ENCODE measurements at regions not wholly inside any gene's neighbourhood (a gene's known extent, or its start where the extent isn't known, plus 50 kb on each side); places are given as distances from the start of the nearest gene placed in this dataset.

GRCh38 chr5:86768699-86769202 lies 151.0 kb downstream of the COX7C start:
- TF ChIP-seq, protein P1, sequence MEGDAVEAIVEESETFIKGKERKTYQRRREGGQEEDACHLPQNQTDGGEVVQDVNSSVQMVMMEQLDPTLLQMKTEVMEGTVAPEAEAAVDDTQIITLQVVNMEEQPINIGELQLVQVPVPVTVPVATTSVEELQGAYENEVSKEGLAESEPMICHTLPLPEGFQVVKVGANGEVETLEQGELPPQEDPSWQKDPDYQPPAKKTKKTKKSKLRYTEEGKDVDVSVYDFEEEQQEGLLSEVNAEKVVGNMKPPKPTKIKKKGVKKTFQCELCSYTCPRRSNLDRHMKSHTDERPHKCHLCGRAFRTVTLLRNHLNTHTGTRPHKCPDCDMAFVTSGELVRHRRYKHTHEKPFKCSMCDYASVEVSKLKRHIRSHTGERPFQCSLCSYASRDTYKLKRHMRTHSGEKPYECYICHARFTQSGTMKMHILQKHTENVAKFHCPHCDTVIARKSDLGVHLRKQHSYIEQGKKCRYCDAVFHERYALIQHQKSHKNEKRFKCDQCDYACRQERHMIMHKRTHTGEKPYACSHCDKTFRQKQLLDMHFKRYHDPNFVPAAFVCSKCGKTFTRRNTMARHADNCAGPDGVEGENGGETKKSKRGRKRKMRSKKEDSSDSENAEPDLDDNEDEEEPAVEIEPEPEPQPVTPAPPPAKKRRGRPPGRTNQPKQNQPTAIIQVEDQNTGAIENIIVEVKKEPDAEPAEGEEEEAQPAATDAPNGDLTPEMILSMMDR (IDR thresholded peaks at IDR 0.05; ENCODE audit: insufficient read depth, missing control alignments) = no peak

DNA sequence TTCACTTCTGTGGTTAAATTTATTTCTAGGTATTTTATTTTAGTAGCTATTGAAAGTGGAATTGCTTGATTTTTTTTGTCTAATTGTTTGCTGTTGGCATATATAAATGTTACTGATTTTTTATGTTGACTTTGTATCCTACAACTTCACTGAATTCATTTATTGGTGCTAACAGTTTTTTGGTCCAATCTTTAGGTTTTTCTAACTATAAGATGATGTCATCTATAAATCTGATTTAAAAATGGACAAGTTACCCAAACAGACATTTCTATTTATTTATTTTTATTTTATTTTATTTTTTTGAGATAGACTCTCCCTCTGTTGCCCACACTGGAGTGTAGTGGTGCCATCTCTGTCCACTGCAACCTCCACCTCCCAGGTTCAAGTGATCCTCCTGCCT lies 162.3 kb downstream of the COX7C start:
- TF ChIP-seq, protein P1 (IDR thresholded peaks at IDR 0.05; ENCODE audit: insufficient read depth, missing control alignments) = no peak
- FAIRE-seq (no peak), DNase-seq (ENCODE audit: insufficient read length, low spot score) (no peak)

More at GRCh38 chr5:86768699-86769202, 151.0 kb downstream of the COX7C start:
- FAIRE-seq = no peak
- no peak for DNase-seq (ENCODE audit: insufficient read length, low spot score)

- no peak for DNase-seq (ENCODE audit: insufficient read length, low spot score)
- TF ChIP-seq, protein P1 (IDR thresholded peaks at IDR 0.05; ENCODE audit: insufficient read depth, missing control alignments) = no peak
- no peak for FAIRE-seq
These were observed 169.2 kb downstream of the COX7C start for GRCh38 chr5:86786955-86787354.

GRCh38 chr5:86795659-86796058 lies 177.9 kb downstream of the COX7C start:
- no peak for DNase-seq (ENCODE audit: insufficient read length, low spot score)
- no peak for FAIRE-seq
- TF ChIP-seq, protein P1 (IDR thresholded peaks at IDR 0.05; ENCODE audit: insufficient read depth, missing control alignments) = no peak

GRCh38 chr5:86797677-86798076 lies 179.9 kb downstream of the COX7C start:
- FAIRE-seq (no peak), DNase-seq (ENCODE audit: insufficient read length, low spot score) (no peak)
- TF ChIP-seq, protein P1 (IDR thresholded peaks at IDR 0.05; ENCODE audit: insufficient read depth, missing control alignments) = no peak

- DNase-seq (ENCODE audit: insufficient read length, low spot score) (no peak), FAIRE-seq (no peak)
- TF ChIP-seq, protein P1 (IDR thresholded peaks at IDR 0.05; ENCODE audit: insufficient read depth, missing control alignments) = no peak
These were observed 188.5 kb downstream of the COX7C start for GRCh38 chr5:86806206-86806605.

DNA sequence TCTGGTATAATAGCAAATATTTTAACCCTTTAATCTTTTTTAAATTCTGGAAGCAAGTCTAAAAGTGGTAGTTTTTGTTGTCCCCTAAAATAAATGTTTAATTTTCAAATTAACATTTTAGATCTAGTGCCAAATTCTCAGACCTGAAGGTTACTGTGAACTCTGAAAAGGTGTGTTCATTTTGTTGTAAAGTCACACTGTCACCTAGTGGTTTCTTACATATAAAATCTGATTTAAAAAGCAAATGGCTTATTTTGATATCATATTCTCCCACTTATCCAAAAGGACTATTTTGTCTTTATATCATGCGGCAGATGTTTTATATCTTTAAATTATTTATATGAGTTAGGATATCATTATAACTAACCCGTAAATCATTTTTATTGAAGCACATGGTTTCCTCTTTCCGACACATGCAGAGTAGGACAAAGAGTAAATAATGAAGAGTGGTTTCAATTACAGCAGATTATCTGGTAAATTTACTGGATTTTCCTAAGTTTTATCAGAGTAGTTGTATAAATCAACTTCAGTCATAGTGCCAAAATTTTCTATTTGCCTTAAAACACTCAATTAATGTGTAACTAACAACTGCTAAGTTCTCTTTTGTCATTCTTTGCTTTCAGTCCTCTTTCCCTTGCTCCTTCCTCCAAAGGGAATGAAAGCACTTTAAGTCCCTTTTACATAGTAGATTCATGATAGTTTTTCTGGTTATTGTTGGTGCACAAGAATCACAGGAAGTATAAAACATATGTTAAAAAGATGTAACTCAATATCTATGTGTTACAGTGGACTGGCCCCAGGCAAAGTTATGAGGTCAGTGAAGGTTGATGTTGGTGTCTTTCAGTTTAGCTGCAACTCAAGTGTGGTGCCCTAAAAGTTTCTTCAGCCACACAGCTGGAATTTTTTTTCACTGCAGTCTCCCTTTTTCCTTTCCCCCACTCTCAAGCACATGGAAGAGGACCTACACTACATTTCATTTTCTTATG lies 189.6 kb downstream of the COX7C start:
- TF ChIP-seq, protein P1 (IDR thresholded peaks at IDR 0.05; ENCODE audit: insufficient read depth, missing control alignments) = no peak
- DNase-seq (ENCODE audit: insufficient read length, low spot score) (no peak), FAIRE-seq (no peak)
